OCI-LY7 (cell line): ENCODE measurements at regions not wholly inside any gene's neighbourhood (a gene's known extent, or its start where the extent isn't known, plus 50 kb on each side); places are given as distances from the start of the nearest gene placed in this dataset.

Source experiments
- BruUV-seq: library from RNA; stranded (reverse); fragments of 400-500 nt; replicated peaks from 2 replicates; lab custom pipeline; 2021; lab: Mats Ljungman, UMichigan
- CTCF ChIA-PET: fragments of 300-600 bp; sonication (Branson Sonifier 250); formaldehyde crosslinking; loops from one replicate; lab custom pipeline; 2022; ENCODE audit warnings: antibody characterized with exemption; ENCODE audit not compliant: unreplicated experiment; lab: Charles Lee
- POLR2A ChIA-PET: fragments of 300-600 bp; sonication (Branson Sonifier 250); formaldehyde crosslinking; loops from one replicate; lab custom pipeline; 2022; ENCODE audit warnings: antibody characterized with exemption; lab: Charles Lee
- DNase-seq: peaks from one replicate; pipeline ENCODE4 v3.0.0-alpha.2; 2015; ENCODE audit warnings: low spot score
- H2AFZ ChIP-seq: fragments of 200-600 bp; sonication (generic), shearing (Covaris generic); 2 replicates; pipeline ENCODE4 v1.6.1; 2014; ENCODE audit warnings: mild to moderate bottlenecking, antibody characterized with exemption, low read length, moderate library complexity
- H3K27ac ChIP-seq: fragments of 200-600 bp; sonication (generic); 2 replicates; pipeline ENCODE4 v1.5.1; 2014; ENCODE audit warnings: mixed run types, low read depth, mild to moderate bottlenecking, moderate library complexity, low read length, inconsistent platforms; ENCODE audit not compliant: poor library complexity, severe bottlenecking
- H3K36me3 ChIP-seq: fragments of 200-600 bp; sonication (generic); 2 replicates; pipeline ENCODE4 v1.6.1; 2014; ENCODE audit warnings: mild to moderate bottlenecking, antibody characterized with exemption, low read length, moderate library complexity, mixed read lengths; ENCODE audit not compliant: insufficient read depth
- H3K4me1 ChIP-seq: fragments of 200-600 bp; sonication (generic); 2 replicates; pipeline ENCODE4 v1.5.1; 2014; ENCODE audit warnings: mild to moderate bottlenecking, low read length; ENCODE audit not compliant: insufficient read depth, poor library complexity, severe bottlenecking
- H3K4me2 ChIP-seq: fragments of 200-600 bp; sonication (generic); 2 replicates; pipeline ENCODE4 v1.6.1; 2014; ENCODE audit warnings: mild to moderate bottlenecking, low read length
- H3K4me3 ChIP-seq: fragments of 200-600 bp; sonication (generic); 2 replicates; pipeline ENCODE4 v1.5.1; 2014; ENCODE audit warnings: mild to moderate bottlenecking, low read depth, low read length; ENCODE audit not compliant: poor library complexity, severe bottlenecking
- H3K79me2 ChIP-seq: fragments of 200-600 bp; sonication (generic); 2 replicates; pipeline ENCODE4 v1.6.1; 2016; ENCODE audit warnings: low read depth, mild to moderate bottlenecking, low read length, moderate library complexity, mixed read lengths; ENCODE audit not compliant: insufficient read depth
- H3K9me2 ChIP-seq: fragments of 200-600 bp; sonication (generic); 2 replicates; pipeline ENCODE4 v1.6.1; 2016; ENCODE audit warnings: mild to moderate bottlenecking, low read length, mixed read lengths; ENCODE audit not compliant: insufficient read depth
- H3K9me3 ChIP-seq: fragments of 200-600 bp; sonication (generic); 2 replicates; pipeline ENCODE4 v1.6.1; 2014; ENCODE audit warnings: mild to moderate bottlenecking, mixed run types, low read length, mixed read lengths
- H4K20me1 ChIP-seq: fragments of 200-600 bp; sonication (generic); 2 replicates; pipeline ENCODE4 v1.6.1; 2014; ENCODE audit warnings: mild to moderate bottlenecking, antibody characterized with exemption, low read length, moderate library complexity, mixed read lengths; ENCODE audit not compliant: insufficient read depth
- EZH2phosphoT487 ChIP-seq: fragments of 200-600 bp; sonication (generic); IDR thresholded peaks from 2 replicates; pipeline ENCODE4 v1.6.1; 2018; ENCODE audit warnings: low read depth, borderline replicate concordance, mild to moderate bottlenecking, mixed run types, antibody characterized with exemption, low read length, moderate library complexity, mixed read lengths
- intact Hi-C: fragments of 100-400 bp; cut with micrococcal nuclease; formaldehyde crosslinking; loops from one replicate; pipeline ENCODE4 v1.10.0; 2022; ENCODE audit not compliant: unreplicated experiment
- TF ChIP-seq, protein P1 (sequence below): fragments of 200-600 bp; sonication (generic); conservative IDR thresholded peaks from 2 replicates; pipeline ENCODE4 v1.5.1; 2014; ENCODE audit warnings: mild to moderate bottlenecking, antibody characterized with exemption, low read length, moderate library complexity, mixed read lengths

DNA sequence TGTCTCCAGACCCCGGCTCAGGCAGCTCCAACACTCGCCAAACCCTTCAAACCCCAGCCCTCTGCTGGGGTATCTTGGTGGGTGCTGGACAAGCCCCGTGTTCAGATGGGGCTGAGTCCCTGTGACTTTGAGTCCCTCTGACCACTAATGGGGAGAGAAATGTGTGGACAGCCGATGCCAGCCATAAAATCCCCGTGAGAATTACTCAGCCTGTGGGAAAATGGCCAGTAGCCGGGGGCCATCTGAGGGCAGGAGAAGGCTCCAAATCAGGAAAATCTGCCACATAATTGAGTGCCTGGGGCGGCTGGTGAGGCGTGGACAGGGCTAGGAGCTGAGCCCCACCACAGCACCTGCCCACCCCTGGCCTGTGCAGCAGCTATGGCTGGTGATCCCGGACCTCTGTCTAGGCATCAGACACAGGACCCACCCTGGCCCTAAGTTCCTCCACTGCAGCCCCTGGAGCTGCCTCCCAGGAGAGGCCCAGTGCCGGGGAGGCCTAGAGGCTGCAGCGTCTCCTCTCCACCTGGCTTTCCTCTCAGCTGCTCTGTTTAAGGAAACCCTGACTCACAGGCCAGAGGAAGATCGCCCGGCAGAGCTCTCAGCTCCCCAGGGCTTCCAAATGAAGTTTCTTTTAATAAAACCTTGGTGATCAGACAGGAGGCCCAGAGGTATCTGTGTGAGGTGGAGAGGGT lies 53.7 kb upstream of the SLCO4A1 start:
- H4K20me1 ChIP-seq, result no peaks in the 10 kb centered on the region
- H3K27ac ChIP-seq, result no peak overlapping the region
- no peaks in the 10 kb centered on the region for H3K4me1 ChIP-seq
- no peak overlapping the region for H2AFZ ChIP-seq
- no peaks in the 10 kb centered on the region for H3K36me3 ChIP-seq
- no peak for DNase-seq
- no peak overlapping the region for H3K4me2 ChIP-seq
- ChIA-PET CTCF (no interaction called here), POLR2A (interaction anchor here (0.6 kb wide), 1 partner anchor 108 kb away, joined by 6 read pairs; no protein-coding TSS in a partner anchor)
- no peak for TF ChIP-seq EZH2phosphoT487
- TF ChIP-seq, protein P1, sequence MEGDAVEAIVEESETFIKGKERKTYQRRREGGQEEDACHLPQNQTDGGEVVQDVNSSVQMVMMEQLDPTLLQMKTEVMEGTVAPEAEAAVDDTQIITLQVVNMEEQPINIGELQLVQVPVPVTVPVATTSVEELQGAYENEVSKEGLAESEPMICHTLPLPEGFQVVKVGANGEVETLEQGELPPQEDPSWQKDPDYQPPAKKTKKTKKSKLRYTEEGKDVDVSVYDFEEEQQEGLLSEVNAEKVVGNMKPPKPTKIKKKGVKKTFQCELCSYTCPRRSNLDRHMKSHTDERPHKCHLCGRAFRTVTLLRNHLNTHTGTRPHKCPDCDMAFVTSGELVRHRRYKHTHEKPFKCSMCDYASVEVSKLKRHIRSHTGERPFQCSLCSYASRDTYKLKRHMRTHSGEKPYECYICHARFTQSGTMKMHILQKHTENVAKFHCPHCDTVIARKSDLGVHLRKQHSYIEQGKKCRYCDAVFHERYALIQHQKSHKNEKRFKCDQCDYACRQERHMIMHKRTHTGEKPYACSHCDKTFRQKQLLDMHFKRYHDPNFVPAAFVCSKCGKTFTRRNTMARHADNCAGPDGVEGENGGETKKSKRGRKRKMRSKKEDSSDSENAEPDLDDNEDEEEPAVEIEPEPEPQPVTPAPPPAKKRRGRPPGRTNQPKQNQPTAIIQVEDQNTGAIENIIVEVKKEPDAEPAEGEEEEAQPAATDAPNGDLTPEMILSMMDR, result no peak
- H3K4me3 ChIP-seq, result no peak overlapping the region
- H3K9me2 ChIP-seq, result no peaks in the 10 kb centered on the region
- no TSS peak for BruUV-seq
- H3K9me3 ChIP-seq, result no peaks in the 10 kb centered on the region
- intact Hi-C loops, result no loop called here
- no peaks in the 10 kb centered on the region for H3K79me2 ChIP-seq

- Histone ChIP-seq H4K20me1 (no peaks in the 10 kb centered on the region), H3K4me1 (no peaks in the 10 kb centered on the region), H3K9me3 (no peaks in the 10 kb centered on the region), H3K4me3 (no peak overlapping the region), H3K9me2 (no peaks in the 10 kb centered on the region), H3K36me3 (no peaks in the 10 kb centered on the region), H2AFZ (no peak overlapping the region), H3K4me2 (no peak overlapping the region), H3K79me2 (no peaks in the 10 kb centered on the region), H3K27ac (no peak overlapping the region)
- no peak for TF ChIP-seq EZH2phosphoT487
- TF ChIP-seq, protein P1, result no peak
- ChIA-PET POLR2A (no interaction called here), CTCF (no interaction called here)
- no TSS peak for BruUV-seq
- no peak for DNase-seq
- intact Hi-C loops, result no loop called here
These were observed 53.2 kb upstream of the SLCO4A1 start for GRCh38 chr20:62589150-62589498.

DNA sequence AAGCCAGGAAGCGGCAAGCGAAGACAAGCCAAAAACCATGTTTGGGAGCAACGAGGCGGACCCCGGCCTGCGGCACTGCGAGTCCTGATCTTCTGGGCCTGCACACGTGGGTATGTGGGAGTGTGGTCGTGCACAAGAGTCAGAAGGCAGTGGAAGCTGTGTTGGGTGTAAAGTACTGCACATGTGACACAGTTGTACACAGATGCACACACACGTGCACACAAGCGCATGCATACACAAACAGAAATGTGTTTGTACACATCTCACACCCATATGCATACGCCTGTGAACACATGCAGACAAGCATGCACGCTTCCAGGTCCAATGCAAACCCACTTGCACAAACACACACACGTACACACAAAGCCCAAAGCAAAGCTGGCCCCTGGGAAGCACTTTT lies 52.6 kb upstream of the SLCO4A1 start:
- no peak overlapping the region for H3K27ac ChIP-seq
- DNase-seq, result no peak
- POLR2A ChIA-PET, result no interaction called here
- H3K4me3 ChIP-seq, result no peak overlapping the region
- intact Hi-C loops, result no loop called here
- CTCF ChIA-PET, result no interaction called here
- no peaks in the 10 kb centered on the region for H3K4me1 ChIP-seq
- no peak for TF ChIP-seq EZH2phosphoT487
- TF ChIP-seq, protein P1, result no peak
- no peaks in the 10 kb centered on the region for H3K36me3 ChIP-seq
- H3K4me2 ChIP-seq, result no peak overlapping the region
- BruUV-seq, result no TSS peak
- no peaks in the 10 kb centered on the region for H3K9me2 ChIP-seq
- H3K79me2 ChIP-seq, result no peaks in the 10 kb centered on the region
- no peaks in the 10 kb centered on the region for H3K9me3 ChIP-seq
- H2AFZ ChIP-seq, result no peak overlapping the region
- no peaks in the 10 kb centered on the region for H4K20me1 ChIP-seq
